ENCODE measurements at regions not wholly inside any gene's neighbourhood (a gene's known extent, or its start where the extent isn't known, plus 50 kb on each side); places are given as distances from the start of the nearest gene placed in this dataset.
A peak's percentile ranks its signal among the peaks of the same experiment; 100 is the strongest.
"Not testable (repeated sequence)": the region's sequence is repeated elsewhere in the genome, so short reads cannot be mapped to it uniquely, and the experiment has no call there.

GRCh38 chr2:143936538-143936847, 583.4 kb downstream of the ZEB2 start:
- H3K4me3 Mint-ChIP-seq: peak overlapping the region; percentile 67

GRCh38 chr2:143935482-143935752, 584.5 kb downstream of the ZEB2 start:
- peaks cover 7% of the 10 kb centered on the region for H3K4me1 Mint-ChIP-seq

More at GRCh38 chr2:143936538-143936847, 583.4 kb downstream of the ZEB2 start:
- peaks cover 50% of the 10 kb centered on the region for H3K27me3 Mint-ChIP-seq
- no peak overlapping the region for H3K27ac Mint-ChIP-seq (ENCODE audit: low read depth)
- ATAC-seq (replicated peaks; ENCODE audit: extremely low read depth, poor library complexity, severe bottlenecking) (no peak), DNase-seq (ENCODE audit: low spot score in 2 of 2) (no peak)
- no peaks in the 10 kb centered on the region for H3K9me3 Mint-ChIP-seq
- H3K36me3 Mint-ChIP-seq (ENCODE audit: insufficient read depth): peaks cover 2% of the 10 kb centered on the region
- H3K4me1 Mint-ChIP-seq: peaks cover 7% of the 10 kb centered on the region

GRCh38 chr2:143934626-143935481, 585.1 kb downstream of the ZEB2 start:
- no peak overlapping the region for H3K27ac Mint-ChIP-seq (ENCODE audit: low read depth)
- peaks cover 45% of the 10 kb centered on the region for H3K27me3 Mint-ChIP-seq
- DNase-seq (ENCODE audit: low spot score in 2 of 2) (no peak), ATAC-seq (replicated peaks; ENCODE audit: extremely low read depth, poor library complexity, severe bottlenecking) (no peak)
- H3K4me1 Mint-ChIP-seq: peaks cover 7% of the 10 kb centered on the region
- peaks cover 2% of the 10 kb centered on the region for H3K36me3 Mint-ChIP-seq (ENCODE audit: insufficient read depth)
- no peak overlapping the region for H3K4me3 Mint-ChIP-seq
- no peaks in the 10 kb centered on the region for H3K9me3 Mint-ChIP-seq

More at GRCh38 chr2:143935482-143935752, 584.5 kb downstream of the ZEB2 start:
- Mint-ChIP-seq H3K27me3 (peaks cover 45% of the 10 kb centered on the region), H3K27ac (ENCODE audit: low read depth) (no peak overlapping the region), H3K9me3 (no peaks in the 10 kb centered on the region), H3K4me3 (no peak overlapping the region), H3K36me3 (ENCODE audit: insufficient read depth) (peaks cover 2% of the 10 kb centered on the region)
- no peak for ATAC-seq (replicated peaks; ENCODE audit: extremely low read depth, poor library complexity, severe bottlenecking)
- DNase-seq (ENCODE audit: low spot score in 2 of 2): no peak

GRCh38 chr2:143933946-143934569, 585.9 kb downstream of the ZEB2 start:
- no peaks in the 10 kb centered on the region for H3K36me3 Mint-ChIP-seq (ENCODE audit: insufficient read depth)
- peaks cover 40% of the 10 kb centered on the region for H3K27me3 Mint-ChIP-seq
- DNase-seq (ENCODE audit: low spot score in 2 of 2) (no peak), ATAC-seq (replicated peaks; ENCODE audit: extremely low read depth, poor library complexity, severe bottlenecking) (no peak)
- H3K4me3 Mint-ChIP-seq: no peak overlapping the region
- no peak overlapping the region for H3K27ac Mint-ChIP-seq (ENCODE audit: low read depth)
- peaks cover 7% of the 10 kb centered on the region for H3K4me1 Mint-ChIP-seq
- no peaks in the 10 kb centered on the region for H3K9me3 Mint-ChIP-seq

GRCh38 chr2:143930891-143931290, 589.0 kb downstream of the ZEB2 start:
- no peaks in the 10 kb centered on the region for H3K4me1 Mint-ChIP-seq
- no peaks in the 10 kb centered on the region for H3K9me3 Mint-ChIP-seq
- ATAC-seq (replicated peaks; ENCODE audit: extremely low read depth, poor library complexity, severe bottlenecking): no peak
- H3K4me3 Mint-ChIP-seq: no peak overlapping the region
- H3K27ac Mint-ChIP-seq (ENCODE audit: low read depth): no peak overlapping the region
- DNase-seq (ENCODE audit: low spot score in 2 of 2): no peak
- peaks cover 33% of the 10 kb centered on the region for H3K27me3 Mint-ChIP-seq
- no peaks in the 10 kb centered on the region for H3K36me3 Mint-ChIP-seq (ENCODE audit: insufficient read depth)

GRCh38 chr2:143928613-143929012, 591.3 kb downstream of the ZEB2 start:
- no peak for DNase-seq (ENCODE audit: low spot score in 2 of 2)
- Mint-ChIP-seq H3K27ac (ENCODE audit: low read depth) (no peak overlapping the region), H3K36me3 (ENCODE audit: insufficient read depth) (no peaks in the 10 kb centered on the region), H3K27me3 (peaks cover 30% of the 10 kb centered on the region), H3K9me3 (no peaks in the 10 kb centered on the region), H3K4me3 (no peak overlapping the region), H3K4me1 (no peaks in the 10 kb centered on the region)
- no peak for ATAC-seq (replicated peaks; ENCODE audit: extremely low read depth, poor library complexity, severe bottlenecking)

GRCh38 chr2:143928184-143928583, 591.7 kb downstream of the ZEB2 start:
- H3K4me1 Mint-ChIP-seq: no peaks in the 10 kb centered on the region
- H3K36me3 Mint-ChIP-seq (ENCODE audit: insufficient read depth): no peaks in the 10 kb centered on the region
- ATAC-seq (replicated peaks; ENCODE audit: extremely low read depth, poor library complexity, severe bottlenecking) (no peak), DNase-seq (ENCODE audit: low spot score in 2 of 2) (no peak)
- no peaks in the 10 kb centered on the region for H3K9me3 Mint-ChIP-seq
- H3K27me3 Mint-ChIP-seq: peaks cover 30% of the 10 kb centered on the region
- H3K4me3 Mint-ChIP-seq: no peak overlapping the region
- no peak overlapping the region for H3K27ac Mint-ChIP-seq (ENCODE audit: low read depth)

- Mint-ChIP-seq H3K27ac (ENCODE audit: low read depth) (no peak overlapping the region), H3K4me3 (no peak overlapping the region), H3K4me1 (no peaks in the 10 kb centered on the region), H3K36me3 (ENCODE audit: insufficient read depth) (no peaks in the 10 kb centered on the region), H3K27me3 (peaks cover 22% of the 10 kb centered on the region), H3K9me3 (no peaks in the 10 kb centered on the region)
- DNase-seq (ENCODE audit: low spot score in 2 of 2): no peak
- ATAC-seq (replicated peaks; ENCODE audit: extremely low read depth, poor library complexity, severe bottlenecking): no peak
These were observed 593.2 kb downstream of the ZEB2 start for GRCh38 chr2:143926736-143927135.

GRCh38 chr2:143922261-143922830, 597.6 kb downstream of the ZEB2 start:
- H3K9me3 Mint-ChIP-seq: peaks cover 18% of the 10 kb centered on the region
- H3K36me3 Mint-ChIP-seq (ENCODE audit: insufficient read depth); H3K4me3 Mint-ChIP-seq; DNase-seq (ENCODE audit: low spot score in 2 of 2); H3K4me1 Mint-ChIP-seq; H3K27me3 Mint-ChIP-seq; ATAC-seq (replicated peaks; ENCODE audit: extremely low read depth, poor library complexity, severe bottlenecking); H3K27ac Mint-ChIP-seq (ENCODE audit: low read depth): not testable (repeated sequence)

- Mint-ChIP-seq H3K27me3 (no peaks in the 10 kb centered on the region), H3K27ac (ENCODE audit: low read depth) (no peak overlapping the region)
These were observed 601.4 kb downstream of the ZEB2 start for GRCh38 chr2:143918465-143918989.

GRCh38 chr2:143916781-143917180, 603.1 kb downstream of the ZEB2 start:
- Mint-ChIP-seq H3K36me3 (ENCODE audit: insufficient read depth) (no peaks in the 10 kb centered on the region), H3K4me1 (no peaks in the 10 kb centered on the region), H3K9me3 (peaks cover 18% of the 10 kb centered on the region), H3K27ac (ENCODE audit: low read depth) (no peak overlapping the region), H3K27me3 (no peaks in the 10 kb centered on the region), H3K4me3 (no peak overlapping the region)
- ATAC-seq (replicated peaks; ENCODE audit: extremely low read depth, poor library complexity, severe bottlenecking): no peak
- no peak for DNase-seq (ENCODE audit: low spot score in 2 of 2)

More at GRCh38 chr2:143918465-143918989, 601.4 kb downstream of the ZEB2 start:
- DNase-seq (ENCODE audit: low spot score in 2 of 2): no peak
- no peaks in the 10 kb centered on the region for H3K4me1 Mint-ChIP-seq
- H3K36me3 Mint-ChIP-seq (ENCODE audit: insufficient read depth): no peaks in the 10 kb centered on the region
- ATAC-seq (replicated peaks; ENCODE audit: extremely low read depth, poor library complexity, severe bottlenecking): no peak
- no peak overlapping the region for H3K4me3 Mint-ChIP-seq
- peaks cover 18% of the 10 kb centered on the region for H3K9me3 Mint-ChIP-seq

GRCh38 chr2:143909577-143910353, 610.2 kb downstream of the ZEB2 start:
- H3K4me3 Mint-ChIP-seq: no peak overlapping the region
- H3K27me3 Mint-ChIP-seq: no peaks in the 10 kb centered on the region
- ATAC-seq (replicated peaks; ENCODE audit: extremely low read depth, poor library complexity, severe bottlenecking): no peak
- no peaks in the 10 kb centered on the region for H3K36me3 Mint-ChIP-seq (ENCODE audit: insufficient read depth)
- DNase-seq (ENCODE audit: low spot score in 2 of 2): no peak
- no peaks in the 10 kb centered on the region for H3K9me3 Mint-ChIP-seq
- no peak overlapping the region for H3K27ac Mint-ChIP-seq (ENCODE audit: low read depth)
- no peaks in the 10 kb centered on the region for H3K4me1 Mint-ChIP-seq
